Ishikawa (cell line): ENCODE measurements at regions not wholly inside any gene's neighbourhood (a gene's known extent, or its start where the extent isn't known, plus 50 kb on each side); places are given as distances from the start of the nearest gene placed in this dataset.
A peak's percentile ranks its signal among the peaks of the same experiment; 100 is the strongest.

ENCODE experiments used
- CEBPB ChIP-seq: IDR thresholded peaks from 2 replicates; pipeline ENCODE4 v1.6.1; 2012
- CREB1 ChIP-seq: IDR thresholded peaks from 2 replicates; pipeline ENCODE4 v1.6.1; 2012; ENCODE audit warnings: low read depth
- EGR1 ChIP-seq: IDR thresholded peaks from 2 replicates; pipeline ENCODE4 v1.6.1; 2012
- EP300 ChIP-seq: IDR thresholded peaks from 2 replicates; pipeline ENCODE4 v1.6.1; 2012; ENCODE audit warnings: borderline replicate concordance
- FOXM1 ChIP-seq: IDR thresholded peaks from 2 replicates; pipeline ENCODE4 v1.6.1; 2012; ENCODE audit warnings: low read depth, borderline replicate concordance
- MAX ChIP-seq: IDR thresholded peaks from 2 replicates; pipeline ENCODE4 v1.6.1; 2012
- NFIC ChIP-seq: IDR thresholded peaks from 2 replicates; pipeline ENCODE4 v1.6.1; 2012
- RAD21 ChIP-seq: IDR thresholded peaks from 2 replicates; pipeline ENCODE4 v1.6.1; 2012; ENCODE audit warnings: low read depth
- REST ChIP-seq: IDR thresholded peaks from 2 replicates; pipeline ENCODE4 v1.6.1; 2012; ENCODE audit warnings: low read depth, mild to moderate bottlenecking
- TAF1 ChIP-seq: IDR thresholded peaks from 2 replicates; pipeline ENCODE4 v1.6.1; 2012; ENCODE audit warnings: low read depth, mild to moderate bottlenecking
- TCF12 ChIP-seq: IDR thresholded peaks from 2 replicates; pipeline ENCODE4 v1.6.1; 2012; ENCODE audit warnings: low read depth
- TEAD4 ChIP-seq: IDR thresholded peaks from 2 replicates; pipeline ENCODE4 v1.6.1; 2012
- USF1 ChIP-seq: IDR thresholded peaks from 2 replicates; pipeline ENCODE4 v1.6.1; 2012
- YY1 ChIP-seq: IDR thresholded peaks from 2 replicates; pipeline ENCODE4 v1.6.1; 2012; ENCODE audit warnings: low read depth
- ZBTB7A ChIP-seq: IDR thresholded peaks from 2 replicates; pipeline ENCODE4 v1.6.1; 2012; ENCODE audit warnings: low read depth

- no peak for TF ChIP-seq FOXM1
- TF ChIP-seq NFIC = no peak
- no peak for TF ChIP-seq CREB1
- no peak for TF ChIP-seq TEAD4
Observed at GRCh38 chr13:80036845-80037504, 304.0 kb downstream of the SPRY2 start.

- TF ChIP-seq ZBTB7A = no peak
Observed at GRCh38 chr13:80035096-80035495, 305.8 kb downstream of the SPRY2 start.

- no peak for TF ChIP-seq EP300
Observed at GRCh38 chr13:80033951-80034350, 307.0 kb downstream of the SPRY2 start.

GRCh38 chr13:80033286-80033685, 307.6 kb downstream of the SPRY2 start:
- TF ChIP-seq MAX = no peak
- no peak for TF ChIP-seq ZBTB7A
- TF ChIP-seq TAF1 = no peak
- no peak for TF ChIP-seq EGR1
- TF ChIP-seq TCF12 = no peak
- TF ChIP-seq TEAD4 = no peak
- TF ChIP-seq YY1 = no peak
- no peak for TF ChIP-seq FOXM1
- no peak for TF ChIP-seq CREB1
- TF ChIP-seq RAD21 = no peak

- no peak for TF ChIP-seq CREB1
- TF ChIP-seq RAD21 = peak; percentile 65
- TF ChIP-seq TEAD4 = 0 out of 2 replicates have a peak, but pooled peaks have one; percentile 31
Observed at GRCh38 chr13:80030491-80030890, 310.4 kb downstream of the SPRY2 start.

- TF ChIP-seq REST = no peak
- no peak for TF ChIP-seq FOXM1
Observed at GRCh38 chr13:80029170-80029569, 311.8 kb downstream of the SPRY2 start.

GRCh38 chr13:80022146-80022545, 318.8 kb downstream of the SPRY2 start:
- no peak for TF ChIP-seq FOXM1
- TF ChIP-seq TEAD4 = no peak
- TF ChIP-seq USF1 = no peak
- TF ChIP-seq MAX = no peak
- no peak for TF ChIP-seq ZBTB7A
- TF ChIP-seq EP300 = no peak
- no peak for TF ChIP-seq CREB1
- no peak for TF ChIP-seq YY1
- no peak for TF ChIP-seq TCF12
- no peak for TF ChIP-seq NFIC
- TF ChIP-seq EGR1 = no peak

- TF ChIP-seq ZBTB7A (no peak), TCF12 (no peak), EGR1 (no peak), REST (no peak), CEBPB (no peak), CREB1 (no peak), MAX (no peak), RAD21 (no peak), TAF1 (no peak), EP300 (no peak), NFIC (no peak)
Observed at GRCh38 chr13:80012251-80012650, 328.7 kb downstream of the SPRY2 start.
